ENCODE measurements at regions not wholly inside any gene's neighbourhood (a gene's known extent, or its start where the extent isn't known, plus 50 kb on each side); places are given as distances from the start of the nearest gene placed in this dataset.
"Not testable (repeated sequence)": the region's sequence is repeated elsewhere in the genome, so short reads cannot be mapped to it uniquely, and the experiment has no call there.

GRCh38 chr11:121977914-121978313, 138.1 kb downstream of the BLID start:
- not testable (repeated sequence) for TF ChIP-seq CTCF (conservative IDR thresholded peaks at IDR 0.05); ZFX (IDR thresholded peaks at IDR 0.05)

Measured in C4-2B (cell line).